Spleen (tissue), 7 donors: ENCODE measurements at regions not wholly inside any gene's neighbourhood (a gene's known extent, or its start where the extent isn't known, plus 50 kb on each side); places are given as distances from the start of the nearest gene placed in this dataset.

Experiments used
- POLR2A ChIP-seq, 3 donors: fragments of 450-650 bp; IDR thresholded peaks; one replicate each; pipeline ENCODE4 v1.5.1; 2017; ENCODE audit warnings: antibody characterized with exemption in 3 of 3, mild to moderate bottlenecking in 1 of 3
- TF ChIP-seq, protein P1 (sequence below), 11 experiments: fragments of 200-600 bp in 7 of 11; fragments of 450-650 bp in 4 of 11; sonication (generic) in 4 of 11; IDR thresholded peaks in 8 of 11; conservative IDR thresholded peaks in 3 of 11; 1 replicate in 7 of 11; 2 replicates in 4 of 11; pipeline versions ENCODE4 v1.4.0 to v1.8.0; 2016 to 2021; ENCODE audit warnings: antibody characterized with exemption in 11 of 11, inconsistent platforms in 4 of 11, mild to moderate bottlenecking in 1 of 11
- donor health status: DM: no; HTN: no; CAD: no; lungs with moderate emphysema.
- donor health status: DM: no; HTN: no; CAD: no.
- donor health status: DM: no; HTN: no; CAD: no.

DNA sequence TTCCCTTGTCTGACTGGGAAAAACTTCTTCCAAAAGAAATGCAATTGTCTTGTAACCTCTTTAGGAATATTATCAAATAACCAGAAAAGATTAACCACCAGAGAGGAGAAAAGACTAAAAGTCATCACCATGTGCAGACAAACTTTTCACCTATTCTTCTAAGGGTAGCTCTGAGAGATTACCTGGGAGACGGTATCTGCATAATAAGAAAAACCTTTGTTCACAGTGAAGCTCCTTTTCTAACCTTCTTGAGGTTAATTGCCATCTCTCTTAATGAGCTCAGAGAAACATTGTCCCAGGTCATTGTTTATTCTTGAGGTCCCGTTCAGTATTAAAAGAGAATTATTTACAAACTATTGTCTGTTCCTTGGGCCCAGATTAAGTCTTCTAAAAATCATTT lies 1091.2 kb upstream of the LRRTM1 start:
- TF ChIP-seq, protein P1, sequence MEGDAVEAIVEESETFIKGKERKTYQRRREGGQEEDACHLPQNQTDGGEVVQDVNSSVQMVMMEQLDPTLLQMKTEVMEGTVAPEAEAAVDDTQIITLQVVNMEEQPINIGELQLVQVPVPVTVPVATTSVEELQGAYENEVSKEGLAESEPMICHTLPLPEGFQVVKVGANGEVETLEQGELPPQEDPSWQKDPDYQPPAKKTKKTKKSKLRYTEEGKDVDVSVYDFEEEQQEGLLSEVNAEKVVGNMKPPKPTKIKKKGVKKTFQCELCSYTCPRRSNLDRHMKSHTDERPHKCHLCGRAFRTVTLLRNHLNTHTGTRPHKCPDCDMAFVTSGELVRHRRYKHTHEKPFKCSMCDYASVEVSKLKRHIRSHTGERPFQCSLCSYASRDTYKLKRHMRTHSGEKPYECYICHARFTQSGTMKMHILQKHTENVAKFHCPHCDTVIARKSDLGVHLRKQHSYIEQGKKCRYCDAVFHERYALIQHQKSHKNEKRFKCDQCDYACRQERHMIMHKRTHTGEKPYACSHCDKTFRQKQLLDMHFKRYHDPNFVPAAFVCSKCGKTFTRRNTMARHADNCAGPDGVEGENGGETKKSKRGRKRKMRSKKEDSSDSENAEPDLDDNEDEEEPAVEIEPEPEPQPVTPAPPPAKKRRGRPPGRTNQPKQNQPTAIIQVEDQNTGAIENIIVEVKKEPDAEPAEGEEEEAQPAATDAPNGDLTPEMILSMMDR (IDR thresholded peaks at IDR 0.05 in 8 of 11, conservative IDR thresholded peaks at IDR 0.05 in 3 of 11) = no peak
- TF ChIP-seq POLR2A (IDR thresholded peaks at IDR 0.05) = no peak
